NB4 (cell line): ENCODE measurements at regions not wholly inside any gene's neighbourhood (a gene's known extent, or its start where the extent isn't known, plus 50 kb on each side); places are given as distances from the start of the nearest gene placed in this dataset.

ENCODE experiments used
- CTCF ChIP-seq: IDR thresholded peaks from one replicate; pipeline ENCODE4 v1.5.1; 2012; ENCODE audit warnings: low read depth, low read length
- POLR2A ChIP-seq: IDR thresholded peaks from 2 replicates; pipeline ENCODE4 v1.6.1; 2011; ENCODE audit warnings: mild to moderate bottlenecking; ENCODE audit not compliant: insufficient read length; ENCODE audit errors: extremely low read depth

- TF ChIP-seq POLR2A = no peak
- TF ChIP-seq CTCF = no peak
Observed at GRCh38 chr5:173542159-173542558, 74.3 kb downstream of the BOD1 start.
